ENCODE measurements at regions not wholly inside any gene's neighbourhood (a gene's known extent, or its start where the extent isn't known, plus 50 kb on each side); places are given as distances from the start of the nearest gene placed in this dataset.

DNA sequence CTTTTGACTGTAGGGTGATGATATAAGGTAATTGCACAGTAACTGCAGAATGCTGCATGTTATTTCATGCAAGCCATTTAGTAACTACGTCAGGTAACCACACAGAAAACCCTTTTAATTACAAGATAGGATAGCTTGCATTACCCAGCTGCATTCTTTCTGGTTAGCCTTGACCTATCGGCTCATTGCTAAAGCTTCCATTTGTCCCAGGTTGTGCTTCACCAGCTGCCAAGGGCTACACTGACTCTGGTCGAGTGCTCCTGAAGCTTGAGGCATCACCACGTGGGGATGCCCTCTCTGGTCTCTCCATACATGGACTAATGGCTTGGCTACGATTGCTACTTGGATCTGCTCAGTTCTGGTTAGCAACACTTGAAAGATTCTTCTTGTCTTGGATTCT is 81.1 kb upstream of the SLC12A2 start:
- H2AFZ ChIP-seq (ENCODE audit: control insufficient read depth, low read length), result no peak overlapping the region
- no peaks in the 10 kb centered on the region for H3K9me3 ChIP-seq (ENCODE audit: control insufficient read depth, low read depth, low read length)
- peak; percentile 71 for FAIRE-seq
- no peaks in the 10 kb centered on the region for H3K27me3 ChIP-seq (ENCODE audit: control insufficient read depth, extremely low read depth, insufficient read depth, low read length)
- no peaks in the 10 kb centered on the region for H3K36me3 ChIP-seq (ENCODE audit: control insufficient read depth in 2 of 2, extremely low read depth in 1 of 2, insufficient read depth in 2 of 2, low read length in 2 of 2)
- H3K4me3 ChIP-seq (ENCODE audit: control insufficient read depth in 2 of 3, extremely low read depth in 1 of 3, insufficient read depth in 2 of 3, low read depth in 1 of 3, low read length in 3 of 3), result no peak overlapping the region
- no peaks in the 10 kb centered on the region for H4K20me1 ChIP-seq (ENCODE audit: control insufficient read depth, extremely low read depth, insufficient read depth, low read length)
- H3K9ac ChIP-seq (ENCODE audit: control insufficient read depth, extremely low read depth, insufficient read depth, low read length), result no peak overlapping the region
- H3K4me2 ChIP-seq (ENCODE audit: control insufficient read depth, extremely low read depth, insufficient read depth, low read depth, low read length), result no peak overlapping the region
- peak; percentile 15 for DNase-seq (ENCODE audit: low read depth, low spot score)
- H3K27ac ChIP-seq (ENCODE audit: control insufficient read depth, insufficient read depth, low read length), result no peak overlapping the region
- dilution Hi-C loops (cut with MboI; ENCODE audit: extremely low pct_ligation_motif_present, low sequenced_read_pairs), result no loop called here
- H3K4me1 ChIP-seq (ENCODE audit: control insufficient read depth, extremely low read depth, insufficient read depth, low read length), result peaks cover 3% of the 10 kb centered on the region
- no peaks in the 10 kb centered on the region for H3K79me2 ChIP-seq (ENCODE audit: control insufficient read depth, insufficient read depth, low read length)
- no peaks in the 10 kb centered on the region for H3K9me1 ChIP-seq (ENCODE audit: control insufficient read depth, extremely low read depth, insufficient read depth, low read length)
- TF ChIP-seq EZH2 (IDR thresholded peaks at IDR 0.05; ENCODE audit: low read length), result no peak
- TF ChIP-seq, protein P1, sequence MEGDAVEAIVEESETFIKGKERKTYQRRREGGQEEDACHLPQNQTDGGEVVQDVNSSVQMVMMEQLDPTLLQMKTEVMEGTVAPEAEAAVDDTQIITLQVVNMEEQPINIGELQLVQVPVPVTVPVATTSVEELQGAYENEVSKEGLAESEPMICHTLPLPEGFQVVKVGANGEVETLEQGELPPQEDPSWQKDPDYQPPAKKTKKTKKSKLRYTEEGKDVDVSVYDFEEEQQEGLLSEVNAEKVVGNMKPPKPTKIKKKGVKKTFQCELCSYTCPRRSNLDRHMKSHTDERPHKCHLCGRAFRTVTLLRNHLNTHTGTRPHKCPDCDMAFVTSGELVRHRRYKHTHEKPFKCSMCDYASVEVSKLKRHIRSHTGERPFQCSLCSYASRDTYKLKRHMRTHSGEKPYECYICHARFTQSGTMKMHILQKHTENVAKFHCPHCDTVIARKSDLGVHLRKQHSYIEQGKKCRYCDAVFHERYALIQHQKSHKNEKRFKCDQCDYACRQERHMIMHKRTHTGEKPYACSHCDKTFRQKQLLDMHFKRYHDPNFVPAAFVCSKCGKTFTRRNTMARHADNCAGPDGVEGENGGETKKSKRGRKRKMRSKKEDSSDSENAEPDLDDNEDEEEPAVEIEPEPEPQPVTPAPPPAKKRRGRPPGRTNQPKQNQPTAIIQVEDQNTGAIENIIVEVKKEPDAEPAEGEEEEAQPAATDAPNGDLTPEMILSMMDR (optimal IDR thresholded peaks at IDR 0.05 in 1 of 3, IDR thresholded peaks at IDR 0.05 in 1 of 3, conservative IDR thresholded peaks at IDR 0.05 in 1 of 3; ENCODE audit: extremely low read depth in 1 of 3, insufficient read depth in 2 of 3, low read length in 3 of 3), result no peak

DNA sequence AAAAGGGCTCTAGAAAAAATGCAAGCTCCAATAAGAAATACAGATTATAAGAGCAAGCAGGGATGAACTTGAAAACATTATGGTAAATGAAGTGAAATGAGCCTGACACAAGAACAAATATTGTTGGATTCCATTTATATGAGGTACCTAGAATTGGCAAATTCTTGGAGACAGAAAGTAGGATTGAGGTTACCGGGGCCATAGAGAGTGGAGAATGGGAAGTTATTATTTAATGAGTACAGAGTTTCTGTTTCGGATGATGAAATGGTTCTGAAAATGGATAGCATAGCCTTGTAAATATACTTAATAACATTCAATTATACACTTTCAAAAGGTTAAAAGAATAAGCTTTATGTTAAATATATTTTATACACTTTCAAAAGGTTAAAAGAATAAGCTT is 75.6 kb upstream of the SLC12A2 start:
- Histone ChIP-seq H3K9me1 (ENCODE audit: control insufficient read depth, extremely low read depth, insufficient read depth, low read length) (no peaks in the 10 kb centered on the region), H3K9ac (ENCODE audit: control insufficient read depth, extremely low read depth, insufficient read depth, low read length) (no peak overlapping the region), H3K27ac (ENCODE audit: control insufficient read depth, insufficient read depth, low read length) (no peak overlapping the region), H3K79me2 (ENCODE audit: control insufficient read depth, insufficient read depth, low read length) (no peaks in the 10 kb centered on the region), H3K4me1 (ENCODE audit: control insufficient read depth, extremely low read depth, insufficient read depth, low read length) (no peaks in the 10 kb centered on the region), H2AFZ (ENCODE audit: control insufficient read depth, low read length) (no peak overlapping the region), H4K20me1 (ENCODE audit: control insufficient read depth, extremely low read depth, insufficient read depth, low read length) (no peaks in the 10 kb centered on the region), H3K4me2 (ENCODE audit: control insufficient read depth, extremely low read depth, insufficient read depth, low read depth, low read length) (no peak overlapping the region), H3K36me3 (ENCODE audit: control insufficient read depth in 2 of 2, extremely low read depth in 1 of 2, insufficient read depth in 2 of 2, low read length in 2 of 2) (peaks cover 0 to 1% of the 10 kb centered on the region in 2 experiments), H3K4me3 (ENCODE audit: control insufficient read depth in 2 of 3, extremely low read depth in 1 of 3, insufficient read depth in 2 of 3, low read depth in 1 of 3, low read length in 3 of 3) (no peak overlapping the region), H3K9me3 (ENCODE audit: control insufficient read depth, low read depth, low read length) (no peaks in the 10 kb centered on the region), H3K27me3 (ENCODE audit: control insufficient read depth, extremely low read depth, insufficient read depth, low read length) (no peaks in the 10 kb centered on the region)
- FAIRE-seq (no peak), DNase-seq (ENCODE audit: low read depth, low spot score) (no peak)
- TF ChIP-seq, protein P1 (optimal IDR thresholded peaks at IDR 0.05 in 1 of 3, IDR thresholded peaks at IDR 0.05 in 1 of 3, conservative IDR thresholded peaks at IDR 0.05 in 1 of 3; ENCODE audit: extremely low read depth in 1 of 3, insufficient read depth in 2 of 3, low read length in 3 of 3), result no peak
- TF ChIP-seq EZH2 (IDR thresholded peaks at IDR 0.05; ENCODE audit: low read length), result no peak
- dilution Hi-C loops (cut with MboI; ENCODE audit: extremely low pct_ligation_motif_present, low sequenced_read_pairs), result no loop called here
